Spleen (tissue), 11 donors: ENCODE measurements at regions not wholly inside any gene's neighbourhood (a gene's known extent, or its start where the extent isn't known, plus 50 kb on each side); places are given as distances from the start of the nearest gene placed in this dataset.

Experiments
- DNase-seq: peaks from one replicate; pipeline ENCODE4 v3.0.0-alpha.2; 2020
- H3K27ac ChIP-seq, 8 donors: fragments of 200-600 bp; sonication (generic) in 7 of 8; 1 replicate in 4 of 8; 2 replicates in 4 of 8; pipeline versions ENCODE4 v1.5.0 to v1.8.0; 2016 to 2021; ENCODE audit warnings: inconsistent platforms in 4 of 8, mild to moderate bottlenecking in 4 of 8, moderate library complexity in 1 of 8
- H3K27me3 ChIP-seq, 7 donors: fragments of 200-600 bp; sonication (generic) in 6 of 7; replicated peaks in 1 of 7; 1 replicate in 4 of 7; 2 replicates in 3 of 7; pipeline versions ENCODE4 v1.5.0 to v1.8.0; 2016 to 2021; ENCODE audit warnings: inconsistent platforms in 3 of 7, mild to moderate bottlenecking in 1 of 7
- H3K36me3 ChIP-seq, 6 donors: fragments of 200-600 bp; sonication (generic) in 5 of 6; 1 replicate in 4 of 6; 2 replicates in 2 of 6; pipeline versions ENCODE4 v1.5.0 to v1.8.0; 2016 to 2021; ENCODE audit warnings: inconsistent platforms in 2 of 6
- H3K4me1 ChIP-seq, 6 donors: fragments of 200-600 bp; sonication (generic) in 5 of 6; 1 replicate in 3 of 6; 2 replicates in 3 of 6; pipeline versions ENCODE4 v1.5.0 to v1.8.0; 2016 to 2021; ENCODE audit warnings: inconsistent platforms in 3 of 6
- H3K4me3 ChIP-seq, 8 donors: fragments of 200-600 bp; sonication (generic) in 7 of 8; 1 replicate in 4 of 8; 2 replicates in 4 of 8; pipeline versions ENCODE4 v1.5.0 to v1.8.0; 2016 to 2021; ENCODE audit warnings: inconsistent platforms in 4 of 8, mild to moderate bottlenecking in 4 of 8, moderate library complexity in 2 of 8
- H3K9me3 ChIP-seq, 8 donors: fragments of 200-600 bp; sonication (generic) in 7 of 8; 1 replicate in 4 of 8; 2 replicates in 4 of 8; pipeline versions ENCODE4 v1.5.0 to v1.8.0; 2016 to 2021; ENCODE audit warnings: inconsistent platforms in 4 of 8
- CTCF ChIP-seq, 11 experiments: fragments of 200-600 bp in 7 of 11; fragments of 450-650 bp in 4 of 11; sonication (generic) in 4 of 11; IDR thresholded peaks in 8 of 11; conservative IDR thresholded peaks in 3 of 11; 1 replicate in 7 of 11; 2 replicates in 4 of 11; pipeline versions ENCODE4 v1.4.0 to v1.8.0; 2016 to 2021; ENCODE audit warnings: antibody characterized with exemption in 11 of 11, inconsistent platforms in 4 of 11, mild to moderate bottlenecking in 1 of 11
- POLR2A ChIP-seq, 3 donors: fragments of 450-650 bp; IDR thresholded peaks; one replicate each; pipeline ENCODE4 v1.5.1; 2017; ENCODE audit warnings: antibody characterized with exemption in 3 of 3, mild to moderate bottlenecking in 1 of 3
- POLR2AphosphoS5 ChIP-seq, 3 donors: sonication (generic); formaldehyde crosslinking; IDR thresholded peaks; one replicate each; pipeline ENCODE4 v1.5.1; 2017; ENCODE audit warnings: antibody characterized with exemption in 3 of 3
- WGBS, 5 donors: extraction: QIAGEN DNeasy Blood & Tissue Kit in 3 of 5; methylation state at CpG; one replicate each; pipeline versions ENCODE4 v1.1.5 to v1.1.7; 2013 to 2018; 5-methylcytosine and 5-hydroxymethylcytosine counted together
- intact Hi-C: fragments of 100-400 bp; cut with DNase I; formaldehyde crosslinking; loops from one replicate; pipeline ENCODE4 v1.15.0; 2023; ENCODE audit warnings: low total_unique reads
- donor health status: healthy with polysubstance abuse.
- donor health status: DM: no; HTN: no; CAD: no; lungs with moderate emphysema.
- donor health status: DM: no; HTN: no; CAD: no.
- donor health status: Bipolar disorder and iron deficiency.
- donor health status: healthy.
- donor health status: DM: no; HTN: no; CAD: no.
- donor health status: DM: yes; HTN: yes; CAD: no.

DNA sequence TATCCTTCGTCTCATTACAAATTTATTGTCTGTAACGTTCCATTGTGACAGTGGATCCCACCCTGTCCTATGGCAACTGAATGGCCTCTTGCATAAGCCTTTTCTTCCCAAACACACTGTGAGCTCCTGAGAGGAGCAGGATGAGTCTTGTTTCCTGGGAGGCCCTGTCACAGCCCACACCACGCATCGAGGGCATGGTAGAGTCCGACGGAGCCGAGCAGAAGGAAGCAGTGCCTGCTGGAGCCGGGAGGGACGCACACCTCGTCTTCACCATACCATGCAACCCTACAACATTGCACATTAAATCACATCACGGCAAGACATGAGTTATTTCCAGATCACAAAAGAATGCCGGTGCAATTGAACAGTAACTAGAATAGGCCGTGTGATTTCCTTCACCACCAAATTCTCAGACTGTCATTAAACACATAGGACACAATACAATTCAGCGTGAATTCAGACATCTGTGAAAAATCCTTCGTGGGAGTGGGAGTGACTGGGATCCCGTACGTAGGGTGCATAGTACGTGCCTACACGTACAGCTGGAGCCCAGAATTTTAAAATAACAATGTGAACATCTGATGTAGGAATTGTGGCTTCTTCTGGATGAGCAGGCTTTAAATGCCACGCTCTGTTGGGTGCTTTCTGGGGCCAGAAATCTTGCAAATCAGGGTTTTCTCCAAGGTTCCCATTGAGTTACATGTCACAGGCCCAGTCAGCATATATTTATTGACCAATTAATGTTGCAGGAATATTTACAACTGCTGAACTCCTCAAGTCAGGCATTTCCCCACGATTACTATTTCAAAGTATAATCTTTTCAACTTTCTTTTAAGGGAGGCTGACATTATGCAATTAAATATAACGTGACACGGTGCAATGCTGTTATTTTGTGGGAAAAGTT is 201.8 kb downstream of the TTLL2 start:
- intact Hi-C loops: no loop called here
- H3K4me3 ChIP-seq: no peak overlapping the region
- DNase-seq: no peak
- peaks cover 0 to 14% (median 0%) of the 10 kb centered on the region in 7 donors for H3K27me3 ChIP-seq
- H3K9me3 ChIP-seq: no peaks in the 10 kb centered on the region
- no peak overlapping the region for H3K27ac ChIP-seq
- H3K36me3 ChIP-seq: no peaks in the 10 kb centered on the region
- WGBS, 5 donors: 82 to 87% (median 86%) methylated on average over 23 of the region's 23 CpGs
- TF ChIP-seq POLR2AphosphoS5 (IDR thresholded peaks at IDR 0.05) (no peak), CTCF (IDR thresholded peaks at IDR 0.05 in 8 of 11, conservative IDR thresholded peaks at IDR 0.05 in 3 of 11) (no peak), POLR2A (IDR thresholded peaks at IDR 0.05) (no peak)
- H3K4me1 ChIP-seq: no peaks in the 10 kb centered on the region

GRCh38 chr6:167528239-167528638 is 203.4 kb downstream of the TTLL2 start:
- Histone ChIP-seq H3K4me3 (no peak overlapping the region), H3K27me3 (peaks cover 0 to 14% (median 0%) of the 10 kb centered on the region in 7 donors), H3K36me3 (no peaks in the 10 kb centered on the region), H3K4me1 (no peaks in the 10 kb centered on the region), H3K27ac (no peak overlapping the region), H3K9me3 (no peaks in the 10 kb centered on the region)
- 57 to 79% (median 71%) methylated on average over 2 of the region's 2 CpGs for WGBS, 5 donors
- intact Hi-C loops: no loop called here
- no peak for DNase-seq
- TF ChIP-seq CTCF (IDR thresholded peaks at IDR 0.05 in 8 of 11, conservative IDR thresholded peaks at IDR 0.05 in 3 of 11): no peak
- TF ChIP-seq POLR2AphosphoS5 (IDR thresholded peaks at IDR 0.05): no peak

GRCh38 chr6:167528976-167529375 is 204.1 kb downstream of the TTLL2 start:
- Histone ChIP-seq H3K27ac (no peak overlapping the region), H3K36me3 (no peaks in the 10 kb centered on the region), H3K4me3 (no peak overlapping the region), H3K4me1 (no peaks in the 10 kb centered on the region), H3K9me3 (no peaks in the 10 kb centered on the region), H3K27me3 (peaks cover 0 to 14% (median 0%) of the 10 kb centered on the region in 7 donors)
- intact Hi-C loops: no loop called here
- DNase-seq: no peak
- 73 to 89% (median 81%) methylated on average over 6 of the region's 6 CpGs for WGBS, 5 donors
- no peak for TF ChIP-seq CTCF (IDR thresholded peaks at IDR 0.05 in 8 of 11, conservative IDR thresholded peaks at IDR 0.05 in 3 of 11)

- TF ChIP-seq POLR2A (IDR thresholded peaks at IDR 0.05) (no peak), POLR2AphosphoS5 (IDR thresholded peaks at IDR 0.05) (no peak), CTCF (IDR thresholded peaks at IDR 0.05 in 8 of 11, conservative IDR thresholded peaks at IDR 0.05 in 3 of 11) (no peak)
- H3K27ac ChIP-seq: no peak overlapping the region
- no peaks in the 10 kb centered on the region for H3K9me3 ChIP-seq
- H3K4me3 ChIP-seq: no peak overlapping the region
- H3K4me1 ChIP-seq: no peaks in the 10 kb centered on the region
- no peak for DNase-seq
- H3K27me3 ChIP-seq: peaks cover 0 to 14% (median 0%) of the 10 kb centered on the region in 7 donors
- H3K36me3 ChIP-seq: no peaks in the 10 kb centered on the region
- intact Hi-C loops: no loop called here
- 81 to 88% (median 85%) methylated on average over 11 of the region's 11 CpGs for WGBS, 5 donors
Measured at GRCh38 chr6:167529444-167530335, 204.8 kb downstream of the TTLL2 start.
